ENCODE measurements at regions not wholly inside any gene's neighbourhood (a gene's known extent, or its start where the extent isn't known, plus 50 kb on each side); places are given as distances from the start of the nearest gene placed in this dataset.

DNA sequence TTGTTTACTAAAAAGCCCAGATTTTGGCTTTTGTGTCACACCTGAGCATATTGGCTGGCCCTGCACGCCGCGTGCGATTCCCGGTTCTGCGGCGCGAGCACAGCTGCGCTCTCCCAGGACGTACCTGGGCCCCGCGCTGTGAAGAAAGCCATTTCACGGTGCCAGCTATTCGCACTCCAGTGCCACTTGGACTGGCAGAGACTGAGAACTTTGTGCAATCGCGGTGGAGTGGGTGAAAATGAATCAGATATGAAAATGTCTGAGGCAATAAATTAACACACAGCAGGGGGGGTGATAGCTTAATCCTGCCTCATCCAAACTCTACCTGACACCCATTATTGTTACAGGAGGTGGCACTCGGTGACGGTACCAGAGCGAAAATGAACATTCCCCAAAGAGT lies 330.1 kb upstream of the MGMT start:
- no peak overlapping the region for H3K9ac ChIP-seq
- peaks cover 4% of the 10 kb centered on the region for H3K4me1 Mint-ChIP-seq

DNA sequence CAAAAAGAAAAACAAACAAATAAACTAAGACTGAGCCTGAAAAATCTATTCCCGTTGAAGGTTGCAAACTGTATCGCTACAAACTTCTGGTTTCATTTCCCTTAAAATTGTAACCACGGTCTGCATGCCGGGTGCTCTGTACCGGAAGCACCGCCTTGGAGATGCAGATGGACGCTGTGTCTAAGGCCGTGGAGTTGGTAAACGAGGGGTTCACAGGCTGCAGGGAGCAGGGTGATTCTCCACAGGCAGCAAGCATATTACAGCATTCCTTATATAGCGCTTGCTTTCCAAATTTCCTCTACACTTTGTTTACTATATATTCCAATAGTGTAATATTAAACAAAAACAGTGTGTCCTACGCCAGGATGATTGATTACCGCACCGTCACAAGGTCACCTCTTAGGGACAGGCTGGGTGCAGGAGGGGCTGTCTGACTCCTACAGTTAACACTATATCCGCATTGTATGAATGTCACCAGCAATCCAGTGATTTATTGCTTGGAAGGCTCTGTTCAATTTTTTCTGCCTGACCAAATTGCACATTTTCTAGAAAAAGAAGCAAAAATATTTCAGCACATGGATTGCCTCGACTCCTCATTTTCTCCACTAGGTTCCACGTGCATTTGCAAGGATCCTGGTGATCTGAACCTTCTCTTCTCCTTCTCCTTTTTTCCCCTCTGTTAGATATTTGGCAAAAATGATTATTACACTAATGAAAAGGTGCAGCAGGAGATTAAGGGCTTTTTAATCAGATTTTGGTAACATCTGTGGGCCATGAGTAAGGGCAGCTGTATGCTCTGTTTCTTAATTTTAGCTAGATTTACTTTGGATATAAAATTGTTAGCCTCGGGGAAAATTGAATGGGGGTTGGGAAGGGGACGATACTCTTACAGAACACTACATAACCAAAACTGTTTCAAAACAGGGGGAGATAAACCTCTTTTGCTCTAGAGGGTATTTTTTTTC lies 325.8 kb upstream of the MGMT start:
- Mint-ChIP-seq H3K27me3 (ENCODE audit: insufficient read depth, low read depth) (peaks cover 7% of the 10 kb centered on the region), H3K4me3 (no peak overlapping the region)

More for the DNA sequence above, 330.1 kb upstream of the MGMT start:
- no peak for DNase-seq (ENCODE audit: low spot score)
- Histone ChIP-seq H3K36me3 (no peaks in the 10 kb centered on the region), H3K4me2 (no peak overlapping the region), H3K4me1 (no peaks in the 10 kb centered on the region), H3K27ac (no peak overlapping the region), H3K9me3 (ENCODE audit: low read depth) (no peaks in the 10 kb centered on the region), H3F3A (ENCODE audit: low read depth) (no peaks in the 10 kb centered on the region), H3K79me2 (ENCODE audit: low read depth) (no peaks in the 10 kb centered on the region), H4K20me1 (ENCODE audit: low read depth) (no peaks in the 10 kb centered on the region), H3K27me3 (no peaks in the 10 kb centered on the region), H2AFZ (replicated peaks) (no peak overlapping the region), H3K4me3 (no peak overlapping the region)
- Mint-ChIP-seq H3K4me3 (no peak overlapping the region), H3K27ac (no peak overlapping the region), H3K9me3 (no peaks in the 10 kb centered on the region), H3K27me3 (ENCODE audit: insufficient read depth, low read depth) (no peaks in the 10 kb centered on the region), H3K36me3 (no peaks in the 10 kb centered on the region)
- TF ChIP-seq EZH2phosphoT487 (IDR thresholded peaks at IDR 0.05): no peak
- TF ChIP-seq EZH2 (IDR thresholded peaks at IDR 0.05): no peak
- TF ChIP-seq, protein P1, sequence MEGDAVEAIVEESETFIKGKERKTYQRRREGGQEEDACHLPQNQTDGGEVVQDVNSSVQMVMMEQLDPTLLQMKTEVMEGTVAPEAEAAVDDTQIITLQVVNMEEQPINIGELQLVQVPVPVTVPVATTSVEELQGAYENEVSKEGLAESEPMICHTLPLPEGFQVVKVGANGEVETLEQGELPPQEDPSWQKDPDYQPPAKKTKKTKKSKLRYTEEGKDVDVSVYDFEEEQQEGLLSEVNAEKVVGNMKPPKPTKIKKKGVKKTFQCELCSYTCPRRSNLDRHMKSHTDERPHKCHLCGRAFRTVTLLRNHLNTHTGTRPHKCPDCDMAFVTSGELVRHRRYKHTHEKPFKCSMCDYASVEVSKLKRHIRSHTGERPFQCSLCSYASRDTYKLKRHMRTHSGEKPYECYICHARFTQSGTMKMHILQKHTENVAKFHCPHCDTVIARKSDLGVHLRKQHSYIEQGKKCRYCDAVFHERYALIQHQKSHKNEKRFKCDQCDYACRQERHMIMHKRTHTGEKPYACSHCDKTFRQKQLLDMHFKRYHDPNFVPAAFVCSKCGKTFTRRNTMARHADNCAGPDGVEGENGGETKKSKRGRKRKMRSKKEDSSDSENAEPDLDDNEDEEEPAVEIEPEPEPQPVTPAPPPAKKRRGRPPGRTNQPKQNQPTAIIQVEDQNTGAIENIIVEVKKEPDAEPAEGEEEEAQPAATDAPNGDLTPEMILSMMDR (IDR thresholded peaks at IDR 0.05): no peak

DNA sequence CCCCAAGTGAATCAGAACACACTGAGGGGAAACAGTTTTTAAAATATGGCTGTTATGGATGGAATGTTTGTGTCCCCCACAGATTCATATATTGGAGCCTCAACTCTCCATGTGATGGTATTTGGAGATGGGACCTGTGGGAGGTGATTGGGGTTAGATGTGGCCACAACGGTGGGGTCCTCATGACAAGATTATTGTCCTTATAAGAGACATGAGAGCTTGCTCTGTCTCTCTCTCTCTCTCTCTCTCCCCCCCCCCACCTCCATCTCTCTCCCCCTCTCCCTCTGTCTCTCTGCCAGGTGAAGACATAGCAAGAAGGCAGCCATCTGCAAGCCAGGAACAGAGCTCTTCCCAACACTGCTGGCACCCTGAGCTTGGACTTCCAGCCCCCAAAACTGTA lies 315.8 kb upstream of the MGMT start:
- DNase-seq (ENCODE audit: low spot score): no peak
- Histone ChIP-seq H3K27ac (no peak overlapping the region), H3K9me3 (ENCODE audit: low read depth) (no peaks in the 10 kb centered on the region), H3K4me2 (no peak overlapping the region), H3K9ac (no peak overlapping the region), H3K4me1 (no peaks in the 10 kb centered on the region), H3K27me3 (no peaks in the 10 kb centered on the region), H3K36me3 (no peaks in the 10 kb centered on the region), H3K79me2 (ENCODE audit: low read depth) (no peaks in the 10 kb centered on the region), H2AFZ (replicated peaks) (no peak overlapping the region), H3F3A (ENCODE audit: low read depth) (no peaks in the 10 kb centered on the region), H4K20me1 (ENCODE audit: low read depth) (no peaks in the 10 kb centered on the region), H3K4me3 (no peak overlapping the region)
- no peak overlapping the region for H3K27ac Mint-ChIP-seq
- no peaks in the 10 kb centered on the region for H3K36me3 Mint-ChIP-seq
- H3K9me3 Mint-ChIP-seq: peaks cover 9% of the 10 kb centered on the region
- H3K4me1 Mint-ChIP-seq: peaks cover 5% of the 10 kb centered on the region
- no peak for TF ChIP-seq EZH2 (IDR thresholded peaks at IDR 0.05)
- TF ChIP-seq, protein P1 (IDR thresholded peaks at IDR 0.05): no peak
- TF ChIP-seq EZH2phosphoT487 (IDR thresholded peaks at IDR 0.05): no peak
- H3K27me3 Mint-ChIP-seq (ENCODE audit: insufficient read depth, low read depth): no peaks in the 10 kb centered on the region
- no peak overlapping the region for H3K4me3 Mint-ChIP-seq

More for the DNA sequence above, 325.8 kb upstream of the MGMT start:
- no peaks in the 10 kb centered on the region for H4K20me1 ChIP-seq (ENCODE audit: low read depth)
- H3K27me3 ChIP-seq: no peaks in the 10 kb centered on the region
- H3K27ac ChIP-seq: no peak overlapping the region
- no peaks in the 10 kb centered on the region for H3K79me2 ChIP-seq (ENCODE audit: low read depth)
- H3K9ac ChIP-seq: no peak overlapping the region
- Mint-ChIP-seq H3K4me1 (peaks cover 4% of the 10 kb centered on the region), H3K27ac (no peak overlapping the region), H3K36me3 (no peaks in the 10 kb centered on the region), H3K9me3 (no peaks in the 10 kb centered on the region)
- no peak overlapping the region for H3K4me2 ChIP-seq
- DNase-seq (ENCODE audit: low spot score): no peak
- TF ChIP-seq EZH2phosphoT487 (IDR thresholded peaks at IDR 0.05) (no peak), EZH2 (IDR thresholded peaks at IDR 0.05) (no peak)
- TF ChIP-seq, protein P1 (IDR thresholded peaks at IDR 0.05): no peak
- no peak overlapping the region for H2AFZ ChIP-seq (replicated peaks)
- no peaks in the 10 kb centered on the region for H3F3A ChIP-seq (ENCODE audit: low read depth)
- H3K36me3 ChIP-seq: no peaks in the 10 kb centered on the region
- no peaks in the 10 kb centered on the region for H3K9me3 ChIP-seq (ENCODE audit: low read depth)
- no peaks in the 10 kb centered on the region for H3K4me1 ChIP-seq
- H3K4me3 ChIP-seq: no peak overlapping the region
